ENCODE measurements at regions not wholly inside any gene's neighbourhood (a gene's known extent, or its start where the extent isn't known, plus 50 kb on each side); places are given as distances from the start of the nearest gene placed in this dataset.

DNA sequence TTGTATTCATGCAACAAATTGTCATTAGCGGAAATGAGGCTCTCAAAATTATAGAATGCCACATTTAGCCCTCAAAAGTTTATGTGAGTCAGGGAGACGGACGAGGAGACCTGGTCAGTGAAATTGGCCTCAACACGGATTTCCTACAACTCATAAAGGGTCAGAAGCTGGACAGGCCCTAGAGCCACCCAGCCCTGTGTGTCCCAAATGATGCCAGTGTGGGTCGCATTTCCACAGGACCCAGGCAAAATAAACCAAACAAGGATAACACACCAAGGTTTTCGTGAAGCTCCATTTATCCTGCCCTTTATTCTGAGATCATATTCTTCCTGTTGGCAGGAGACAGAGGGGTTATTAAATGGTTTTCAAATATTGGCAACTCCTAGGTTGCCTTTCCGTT lies 72.0 kb upstream of the COL5A1 start:
- TF ChIP-seq, protein P1, sequence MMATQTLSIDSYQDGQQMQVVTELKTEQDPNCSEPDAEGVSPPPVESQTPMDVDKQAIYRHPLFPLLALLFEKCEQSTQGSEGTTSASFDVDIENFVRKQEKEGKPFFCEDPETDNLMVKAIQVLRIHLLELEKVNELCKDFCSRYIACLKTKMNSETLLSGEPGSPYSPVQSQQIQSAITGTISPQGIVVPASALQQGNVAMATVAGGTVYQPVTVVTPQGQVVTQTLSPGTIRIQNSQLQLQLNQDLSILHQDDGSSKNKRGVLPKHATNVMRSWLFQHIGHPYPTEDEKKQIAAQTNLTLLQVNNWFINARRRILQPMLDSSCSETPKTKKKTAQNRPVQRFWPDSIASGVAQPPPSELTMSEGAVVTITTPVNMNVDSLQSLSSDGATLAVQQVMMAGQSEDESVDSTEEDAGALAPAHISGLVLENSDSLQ (IDR thresholded peaks at IDR 0.05), result no peak
- TF ChIP-seq BHLHE40 (IDR thresholded peaks at IDR 0.05; ENCODE audit: borderline replicate concordance), result no peak
- TF ChIP-seq SUZ12 (IDR thresholded peaks at IDR 0.05), result no peak
- TF ChIP-seq HDGF (IDR thresholded peaks at IDR 0.05; ENCODE audit: borderline replicate concordance), result no peak
- TF ChIP-seq NFRKB (IDR thresholded peaks at IDR 0.05), result no peak
- no peak for TF ChIP-seq LEF1 (IDR thresholded peaks at IDR 0.05; ENCODE audit: borderline replicate concordance)
- TF ChIP-seq SP1 (IDR thresholded peaks at IDR 0.05), result no peak
- TF ChIP-seq CTBP1 (IDR thresholded peaks at IDR 0.05; ENCODE audit: borderline replicate concordance), result no peak
- TF ChIP-seq TARDBP (IDR thresholded peaks at IDR 0.05), result no peak
- TF ChIP-seq ZNF384 (IDR thresholded peaks at IDR 0.05), result no peak
- no peak for TF ChIP-seq FOXM1 (IDR thresholded peaks at IDR 0.05; ENCODE audit: borderline replicate concordance)
